Heart left ventricle (tissue), 13 donors: ENCODE measurements at regions not wholly inside any gene's neighbourhood (a gene's known extent, or its start where the extent isn't known, plus 50 kb on each side); places are given as distances from the start of the nearest gene placed in this dataset.

Experiments used
- POLR2A ChIP-seq, 2 donors: fragments of 450-650 bp; IDR thresholded peaks; one replicate each; pipeline ENCODE4 v1.6.1; 2017; ENCODE audit warnings: antibody characterized with exemption in 2 of 2, mild to moderate bottlenecking in 2 of 2, moderate library complexity in 2 of 2
- TF ChIP-seq, protein P1 (sequence below), 12 donors: fragments of 200-600 bp; sonication (generic) in 4 of 12; IDR thresholded peaks; one replicate each; pipeline versions ENCODE4 v1.5.0 to v1.8.0; 2018 to 2022; ENCODE audit warnings: antibody characterized with exemption in 12 of 12, mild to moderate bottlenecking in 5 of 12
- donor health status: ischemic (EF 13 %, LVEDD 7.1; RV severe dilation, severe dysfunction).
- donor health status: DM: no; HTN: yes; CAD: no.
- donor health status: DM: no; HTN: no; CAD: no.
- donor health status: ischemic (EF 25% LVEDD 6.9; RV normal size, moderate dysfunction).
- donor health status: ischemic (EF 25% LVEDD 5.7; RV mildly dilated, moderate dysfunction).
- donor health status: ischemic (EF 35%, LVEDD 5.7; RV mildly dilated, moderate dysfunction).
- donor health status: nonischemic (EF 11% LVEDD 7.7; RV severe dilation, severe dysfunction).
- donor health status: DM: yes; HTN: yes; CAD: no.
- donor health status: PGD.
- donor health status: ischemic (EF 29% LVEDD 5.4; RV normal size, mild dysfunction).
- donor health status: nonischemic (EF 23%, LVEDD 6.1; RV moderate dilation, normal function).

DNA sequence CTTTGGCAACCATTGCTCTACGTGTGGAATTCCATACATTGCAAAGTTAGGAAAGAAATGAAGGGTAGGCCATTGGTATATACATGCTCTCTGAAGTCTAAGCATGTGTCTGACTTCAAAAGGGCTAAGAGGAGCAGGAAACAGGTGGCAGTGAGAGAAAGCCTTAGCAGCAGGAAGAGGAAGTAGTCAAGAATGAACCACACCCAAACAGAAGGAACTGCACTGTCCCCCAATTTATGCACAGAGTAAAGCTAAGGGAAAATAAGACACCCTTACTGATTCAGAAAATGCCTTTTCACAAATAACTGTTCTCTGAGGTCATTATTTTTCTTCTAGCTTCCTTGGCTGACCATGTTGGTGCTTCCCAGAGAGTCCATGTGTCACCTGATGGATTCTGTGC, 575.4 kb downstream of the NTRK3 start:
- TF ChIP-seq, protein P1, sequence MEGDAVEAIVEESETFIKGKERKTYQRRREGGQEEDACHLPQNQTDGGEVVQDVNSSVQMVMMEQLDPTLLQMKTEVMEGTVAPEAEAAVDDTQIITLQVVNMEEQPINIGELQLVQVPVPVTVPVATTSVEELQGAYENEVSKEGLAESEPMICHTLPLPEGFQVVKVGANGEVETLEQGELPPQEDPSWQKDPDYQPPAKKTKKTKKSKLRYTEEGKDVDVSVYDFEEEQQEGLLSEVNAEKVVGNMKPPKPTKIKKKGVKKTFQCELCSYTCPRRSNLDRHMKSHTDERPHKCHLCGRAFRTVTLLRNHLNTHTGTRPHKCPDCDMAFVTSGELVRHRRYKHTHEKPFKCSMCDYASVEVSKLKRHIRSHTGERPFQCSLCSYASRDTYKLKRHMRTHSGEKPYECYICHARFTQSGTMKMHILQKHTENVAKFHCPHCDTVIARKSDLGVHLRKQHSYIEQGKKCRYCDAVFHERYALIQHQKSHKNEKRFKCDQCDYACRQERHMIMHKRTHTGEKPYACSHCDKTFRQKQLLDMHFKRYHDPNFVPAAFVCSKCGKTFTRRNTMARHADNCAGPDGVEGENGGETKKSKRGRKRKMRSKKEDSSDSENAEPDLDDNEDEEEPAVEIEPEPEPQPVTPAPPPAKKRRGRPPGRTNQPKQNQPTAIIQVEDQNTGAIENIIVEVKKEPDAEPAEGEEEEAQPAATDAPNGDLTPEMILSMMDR (IDR thresholded peaks at IDR 0.05) = no peak
- TF ChIP-seq POLR2A (IDR thresholded peaks at IDR 0.05) = no peak
